Loucy (cell line): ENCODE measurements at regions not wholly inside any gene's neighbourhood (a gene's known extent, or its start where the extent isn't known, plus 50 kb on each side); places are given as distances from the start of the nearest gene placed in this dataset.

Source experiments
- H2AFZ ChIP-seq: fragments of 200-600 bp; sonication (generic); 2 replicates; pipeline ENCODE4 v1.6.0; 2016; ENCODE audit warnings: antibody characterized with exemption, mild to moderate bottlenecking, low read length, moderate library complexity
- H3F3A ChIP-seq: fragments of 200-600 bp; 2 replicates; pipeline ENCODE4 v1.6.0; 2016; ENCODE audit warnings: antibody characterized with exemption, low read depth, mild to moderate bottlenecking
- H3K27me3 ChIP-seq: fragments of 200-600 bp; sonication (generic); 2 replicates; pipeline ENCODE4 v1.6.1; 2014; ENCODE audit warnings: low read length, mild to moderate bottlenecking; ENCODE audit not compliant: insufficient read depth, poor library complexity, severe bottlenecking
- H3K36me3 ChIP-seq: fragments of 200-600 bp; sonication (generic); 2 replicates; pipeline ENCODE4 v1.6.1; 2016; ENCODE audit warnings: low read length; ENCODE audit not compliant: insufficient read depth
- H3K4me1 ChIP-seq: fragments of 200-600 bp; sonication (generic); 2 replicates; pipeline ENCODE4 v1.5.1; 2014; ENCODE audit warnings: low read length, mild to moderate bottlenecking; ENCODE audit not compliant: insufficient read depth, poor library complexity, severe bottlenecking
- H3K4me2 ChIP-seq: fragments of 200-600 bp; sonication (generic); 2 replicates; pipeline ENCODE4 v1.6.0; 2014; ENCODE audit warnings: antibody characterized with exemption, low read length, low read depth, mild to moderate bottlenecking; ENCODE audit not compliant: poor library complexity, severe bottlenecking
- H3K4me3 ChIP-seq: fragments of 200-600 bp; sonication (generic); 2 replicates; pipeline ENCODE4 v1.5.1; 2014; ENCODE audit warnings: low read length, mild to moderate bottlenecking, mixed read lengths; ENCODE audit not compliant: poor library complexity, severe bottlenecking
- H3K79me2 ChIP-seq: fragments of 200-600 bp; sonication (generic); 2 replicates; pipeline ENCODE4 v1.6.1; 2014; ENCODE audit warnings: low read length; ENCODE audit not compliant: insufficient read depth
- H3K9ac ChIP-seq: fragments of 200-600 bp; sonication (generic); 2 replicates; pipeline ENCODE4 v1.6.0; 2014; ENCODE audit warnings: mild to moderate bottlenecking, low read depth, low read length, moderate library complexity; ENCODE audit not compliant: poor library complexity, severe bottlenecking
- H3K9me2 ChIP-seq: fragments of 200-600 bp; sonication (generic); replicated peaks from 2 replicates; pipeline ENCODE4 v1.6.1; 2016; ENCODE audit warnings: low read depth, low read length, mixed read lengths
- H3K9me3 ChIP-seq: fragments of 200-600 bp; sonication (generic); 2 replicates; pipeline ENCODE4 v1.6.1; 2014; ENCODE audit warnings: mild to moderate bottlenecking, antibody characterized with exemption, low read length, low read depth; ENCODE audit not compliant: insufficient read depth
- H4K20me1 ChIP-seq: fragments of 200-600 bp; sonication (generic); 2 replicates; pipeline ENCODE4 v1.6.0; 2014; ENCODE audit warnings: antibody characterized with exemption, low read length, mild to moderate bottlenecking; ENCODE audit not compliant: insufficient read depth, poor library complexity, severe bottlenecking
- CTCF ChIP-seq: fragments of 200-600 bp; sonication (generic); conservative IDR thresholded peaks from 2 replicates; pipeline ENCODE4 v1.5.1; 2014; ENCODE audit warnings: mild to moderate bottlenecking, antibody characterized with exemption, low read length
- EZH2phosphoT487 ChIP-seq: fragments of 200-600 bp; IDR thresholded peaks from 2 replicates; pipeline ENCODE4 v1.6.1; 2018; ENCODE audit warnings: antibody characterized with exemption, mild to moderate bottlenecking, moderate library complexity, borderline replicate concordance

GRCh38 chr6:65948062-65948461 is 241.0 kb upstream of the EYS start:
- H3K9ac ChIP-seq: no peak overlapping the region
- H3K4me1 ChIP-seq: no peaks in the 10 kb centered on the region
- no peaks in the 10 kb centered on the region for H3K9me3 ChIP-seq
- H3K36me3 ChIP-seq: no peaks in the 10 kb centered on the region
- no peaks in the 10 kb centered on the region for H3K27me3 ChIP-seq
- TF ChIP-seq EZH2phosphoT487: no peak
- no peak for TF ChIP-seq CTCF
- no peaks in the 10 kb centered on the region for H3F3A ChIP-seq
- no peak overlapping the region for H3K4me3 ChIP-seq
- H3K79me2 ChIP-seq: no peaks in the 10 kb centered on the region
- no peak overlapping the region for H3K4me2 ChIP-seq
- no peaks in the 10 kb centered on the region for H4K20me1 ChIP-seq
- H2AFZ ChIP-seq: no peak overlapping the region
- H3K9me2 ChIP-seq: no peaks in the 10 kb centered on the region

- H2AFZ ChIP-seq: no peak overlapping the region
- H3K36me3 ChIP-seq: no peaks in the 10 kb centered on the region
- no peaks in the 10 kb centered on the region for H3F3A ChIP-seq
- H3K27me3 ChIP-seq: no peaks in the 10 kb centered on the region
- H3K9me2 ChIP-seq: no peaks in the 10 kb centered on the region
- no peak for TF ChIP-seq CTCF
- no peak for TF ChIP-seq EZH2phosphoT487
- H3K4me2 ChIP-seq: no peak overlapping the region
- H3K4me1 ChIP-seq: no peaks in the 10 kb centered on the region
- no peaks in the 10 kb centered on the region for H3K79me2 ChIP-seq
- no peak overlapping the region for H3K4me3 ChIP-seq
- no peaks in the 10 kb centered on the region for H4K20me1 ChIP-seq
- H3K9ac ChIP-seq: no peak overlapping the region
- no peaks in the 10 kb centered on the region for H3K9me3 ChIP-seq
Measured at GRCh38 chr6:65943548-65943947, 236.5 kb upstream of the EYS start.

- Histone ChIP-seq H2AFZ (no peak overlapping the region), H3K4me2 (no peak overlapping the region)
- TF ChIP-seq EZH2phosphoT487 (no peak), CTCF (no peak)
Measured at GRCh38 chr6:65943051-65943450, 236.0 kb upstream of the EYS start.

More at GRCh38 chr6:65943051-65943450, 236.0 kb upstream of the EYS start:
- Histone ChIP-seq H3K9me2 (no peaks in the 10 kb centered on the region), H3K4me3 (no peak overlapping the region), H3F3A (no peaks in the 10 kb centered on the region), H3K9me3 (no peaks in the 10 kb centered on the region), H3K79me2 (no peaks in the 10 kb centered on the region), H4K20me1 (no peaks in the 10 kb centered on the region), H3K9ac (no peak overlapping the region), H3K27me3 (no peaks in the 10 kb centered on the region), H3K36me3 (no peaks in the 10 kb centered on the region), H3K4me1 (no peaks in the 10 kb centered on the region)
